Suprapubic skin (tissue), 4 donors: ENCODE measurements at regions not wholly inside any gene's neighbourhood (a gene's known extent, or its start where the extent isn't known, plus 50 kb on each side); places are given as distances from the start of the nearest gene placed in this dataset.

Source experiments
- DNase-seq, 2 donors: peaks; one replicate each; pipeline ENCODE4 v3.0.0-alpha.2; 2019; ENCODE audit warnings: low spot score in 2 of 2
- H3K27ac ChIP-seq: fragments of 200-600 bp; sonication (generic); one replicate; pipeline ENCODE4 v1.5.1; 2019
- H3K27me3 ChIP-seq: fragments of 200-600 bp; sonication (generic); one replicate; pipeline ENCODE4 v1.5.1; 2019
- H3K36me3 ChIP-seq: fragments of 200-600 bp; sonication (generic); one replicate; pipeline ENCODE4 v1.5.1; 2019
- H3K4me1 ChIP-seq: fragments of 200-600 bp; sonication (generic); one replicate; pipeline ENCODE4 v1.5.1; 2019
- H3K4me3 ChIP-seq: fragments of 200-600 bp; sonication (generic); one replicate; pipeline ENCODE4 v1.5.1; 2019; ENCODE audit warnings: mild to moderate bottlenecking
- H3K9me3 ChIP-seq: fragments of 200-600 bp; sonication (generic); one replicate; pipeline ENCODE4 v1.5.1; 2019
- CTCF ChIP-seq, 2 donors: fragments of 200-600 bp in 1 of 2; fragments of 450-650 bp in 1 of 2; sonication (generic) in 1 of 2; IDR thresholded peaks; one replicate each; pipeline ENCODE4 v1.5.1; 2016 to 2019; ENCODE audit warnings: antibody characterized with exemption in 2 of 2, mild to moderate bottlenecking in 1 of 2, moderate library complexity in 1 of 2
- EP300 ChIP-seq: sonication (generic); formaldehyde crosslinking; IDR thresholded peaks from one replicate; pipeline ENCODE4 v1.6.1; 2017; ENCODE audit warnings: antibody characterized with exemption
- POLR2A ChIP-seq, 2 donors: fragments of 450-650 bp; IDR thresholded peaks; one replicate each; pipeline ENCODE4 v1.6.1; 2017; ENCODE audit warnings: antibody characterized with exemption in 2 of 2, mild to moderate bottlenecking in 2 of 2, moderate library complexity in 2 of 2
- POLR2AphosphoS5 ChIP-seq, 3 donors: sonication (generic); formaldehyde crosslinking; IDR thresholded peaks; one replicate each; pipeline ENCODE4 v1.6.1; 2017; ENCODE audit warnings: antibody characterized with exemption in 3 of 3
- WGBS: methylation state at CpG from one replicate; pipeline ENCODE4 v1.1.5; 2018; 5-methylcytosine and 5-hydroxymethylcytosine counted together

GRCh38 chr2:234308073-234308812 lies 188.6 kb downstream of the ARL4C start:
- Histone ChIP-seq H3K4me1 (peaks cover 26% of the 10 kb centered on the region), H3K4me3 (no peak overlapping the region), H3K27me3 (no peaks in the 10 kb centered on the region), H3K9me3 (no peaks in the 10 kb centered on the region), H3K36me3 (no peaks in the 10 kb centered on the region), H3K27ac (peak overlapping the region; percentile 45)
- DNase-seq: no peak
- WGBS: 84% methylated on average over 7 of the region's 7 CpGs
- no peak for TF ChIP-seq POLR2AphosphoS5 (IDR thresholded peaks at IDR 0.05)
- no peak for TF ChIP-seq CTCF (IDR thresholded peaks at IDR 0.05)
- no peak for TF ChIP-seq POLR2A (IDR thresholded peaks at IDR 0.05)
- TF ChIP-seq EP300: no peak

GRCh38 chr2:234307322-234307961 lies 189.4 kb downstream of the ARL4C start:
- no peak for DNase-seq
- no peak overlapping the region for H3K4me3 ChIP-seq
- H3K4me1 ChIP-seq: peaks cover 26% of the 10 kb centered on the region
- 78% methylated on average over 4 of the region's 4 CpGs for WGBS
- H3K27me3 ChIP-seq: no peaks in the 10 kb centered on the region
- H3K9me3 ChIP-seq: no peaks in the 10 kb centered on the region
- TF ChIP-seq EP300 (no peak), CTCF (IDR thresholded peaks at IDR 0.05) (no peak), POLR2AphosphoS5 (IDR thresholded peaks at IDR 0.05) (no peak), POLR2A (IDR thresholded peaks at IDR 0.05) (no peak)
- no peak overlapping the region for H3K27ac ChIP-seq
- H3K36me3 ChIP-seq: no peaks in the 10 kb centered on the region

- WGBS: 78% methylated on average over 9 of the region's 9 CpGs
Measured at GRCh38 chr2:234306426-234307173, 190.3 kb downstream of the ARL4C start.

GRCh38 chr2:234305846-234306245 lies 191.0 kb downstream of the ARL4C start:
- Histone ChIP-seq H3K27me3 (no peaks in the 10 kb centered on the region), H3K9me3 (no peaks in the 10 kb centered on the region), H3K4me1 (peaks cover 26% of the 10 kb centered on the region), H3K27ac (no peak overlapping the region), H3K36me3 (no peaks in the 10 kb centered on the region), H3K4me3 (no peak overlapping the region)
- WGBS: 77% methylated on average over 4 of the region's 4 CpGs
- TF ChIP-seq POLR2AphosphoS5 (IDR thresholded peaks at IDR 0.05) (no peak), EP300 (no peak), CTCF (IDR thresholded peaks at IDR 0.05) (no peak), POLR2A (IDR thresholded peaks at IDR 0.05) (no peak)
- no peak for DNase-seq

More at GRCh38 chr2:234306426-234307173, 190.3 kb downstream of the ARL4C start:
- Histone ChIP-seq H3K27me3 (no peaks in the 10 kb centered on the region), H3K36me3 (no peaks in the 10 kb centered on the region), H3K4me1 (peaks cover 26% of the 10 kb centered on the region), H3K27ac (no peak overlapping the region), H3K4me3 (no peak overlapping the region), H3K9me3 (no peaks in the 10 kb centered on the region)
- TF ChIP-seq POLR2A (IDR thresholded peaks at IDR 0.05) (no peak), EP300 (no peak), CTCF (IDR thresholded peaks at IDR 0.05) (no peak), POLR2AphosphoS5 (IDR thresholded peaks at IDR 0.05) (no peak)
- no peak for DNase-seq

GRCh38 chr2:234304950-234305349 lies 191.9 kb downstream of the ARL4C start:
- Histone ChIP-seq H3K27me3 (no peaks in the 10 kb centered on the region), H3K36me3 (no peaks in the 10 kb centered on the region), H3K27ac (no peak overlapping the region), H3K4me1 (peaks cover 26% of the 10 kb centered on the region), H3K4me3 (no peak overlapping the region), H3K9me3 (no peaks in the 10 kb centered on the region)
- TF ChIP-seq CTCF (IDR thresholded peaks at IDR 0.05) (no peak), POLR2A (IDR thresholded peaks at IDR 0.05) (no peak), POLR2AphosphoS5 (IDR thresholded peaks at IDR 0.05) (no peak), EP300 (no peak)
- 24% methylated on average over 5 of the region's 5 CpGs for WGBS
- DNase-seq: no peak
